ENCODE measurements at regions not wholly inside any gene's neighbourhood (a gene's known extent, or its start where the extent isn't known, plus 50 kb on each side); places are given as distances from the start of the nearest gene placed in this dataset.

- no peak for DNase-seq
Observed at GRCh38 chr9:36764364-36765076, 191.8 kb downstream of the MELK start.

DNA sequence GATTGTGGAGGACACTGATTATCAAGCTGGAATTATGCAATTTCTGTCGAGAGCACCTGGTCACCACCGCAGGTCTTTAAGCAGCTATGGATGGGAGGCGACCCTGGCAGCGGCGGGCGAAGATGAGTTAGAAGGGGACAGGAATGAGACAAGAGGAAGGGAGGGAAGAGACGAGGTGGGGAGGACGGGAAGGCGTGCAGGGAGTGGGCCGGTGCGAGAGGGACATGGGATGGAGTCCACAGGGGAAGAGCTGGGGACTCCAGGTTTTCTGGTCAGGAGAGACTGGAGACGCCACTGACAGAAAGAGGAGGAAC lies 192.3 kb downstream of the MELK start:
- no peak for DNase-seq

- DNase-seq = peak; percentile 83 to 91 (median 88)
Observed at GRCh38 chr9:36765468-36766341, 193.0 kb downstream of the MELK start.

- no peak for DNase-seq
Observed at GRCh38 chr9:36768677-36769076, 196.0 kb downstream of the MELK start.

DNA sequence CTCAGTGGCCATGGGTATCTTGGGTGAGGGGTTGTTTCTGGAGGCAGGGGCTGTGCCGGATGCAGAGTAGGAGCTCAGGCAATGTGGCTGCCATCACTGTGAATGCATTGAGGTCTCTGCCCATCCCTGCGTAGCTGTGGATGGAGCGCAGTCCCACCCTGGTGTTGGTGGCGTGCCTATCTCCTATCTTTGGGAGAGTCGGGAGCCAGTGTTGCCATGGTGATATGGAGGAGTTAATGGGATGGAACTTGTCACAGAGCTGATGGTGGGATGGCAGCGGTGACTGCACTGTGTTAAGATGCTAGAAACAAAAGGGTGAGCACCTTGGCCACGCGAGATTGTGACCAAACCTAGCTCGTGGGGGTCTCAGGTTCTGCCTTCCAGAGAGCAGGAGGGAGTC lies 197.3 kb downstream of the MELK start:
- DNase-seq = no peak

DNA sequence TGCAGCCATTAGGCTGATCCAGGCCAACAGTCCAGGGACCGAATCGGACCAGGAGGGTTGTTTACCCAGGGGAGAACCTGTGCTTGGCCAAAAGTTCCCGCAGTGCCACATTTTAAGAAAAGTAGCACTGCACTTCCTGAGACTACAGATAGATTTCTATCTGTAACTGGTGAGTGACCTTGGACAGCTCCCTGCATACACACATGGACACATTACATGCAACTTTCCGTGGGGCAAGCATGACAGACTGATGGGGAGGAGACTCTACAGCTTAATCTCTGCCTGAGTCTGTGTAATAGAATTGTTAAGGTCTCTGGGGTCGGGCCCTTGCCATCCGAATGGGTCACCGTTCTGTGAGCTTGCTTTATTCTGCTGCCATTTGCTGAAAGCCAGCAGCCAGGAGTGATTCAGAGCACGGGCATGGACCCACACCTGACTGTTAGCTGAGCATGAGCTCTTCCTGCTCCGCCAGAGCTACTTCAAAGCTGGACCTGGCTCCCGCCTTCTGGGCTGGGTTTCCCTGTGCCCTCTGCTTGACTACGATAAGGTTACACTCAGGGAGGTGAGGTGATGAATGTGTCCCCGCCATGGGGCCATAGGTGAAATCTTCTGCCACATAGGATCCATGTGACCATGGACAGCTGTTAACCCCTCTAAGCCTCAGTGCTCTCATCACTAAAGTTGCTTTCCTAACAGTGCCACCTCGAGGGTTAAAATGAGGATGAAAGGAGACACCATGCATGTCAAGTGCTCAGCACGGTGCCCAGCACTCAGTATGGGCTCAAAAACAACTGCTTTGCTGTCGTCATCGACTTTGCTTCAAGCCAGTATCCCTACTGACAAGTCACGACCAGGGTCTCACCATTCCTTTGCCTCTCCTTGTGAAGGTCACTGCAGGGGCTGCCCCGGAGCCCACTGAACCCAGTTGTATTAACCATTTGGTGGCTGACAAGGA lies 200.0 kb downstream of the MELK start:
- peak in 1 of 4 experiments; percentile 22 for DNase-seq

- DNase-seq = no peak
Observed at GRCh38 chr9:36778682-36779081, 206.0 kb downstream of the MELK start.

- no peak for DNase-seq
Observed at GRCh38 chr9:36779582-36779981, 206.9 kb downstream of the MELK start.

DNA sequence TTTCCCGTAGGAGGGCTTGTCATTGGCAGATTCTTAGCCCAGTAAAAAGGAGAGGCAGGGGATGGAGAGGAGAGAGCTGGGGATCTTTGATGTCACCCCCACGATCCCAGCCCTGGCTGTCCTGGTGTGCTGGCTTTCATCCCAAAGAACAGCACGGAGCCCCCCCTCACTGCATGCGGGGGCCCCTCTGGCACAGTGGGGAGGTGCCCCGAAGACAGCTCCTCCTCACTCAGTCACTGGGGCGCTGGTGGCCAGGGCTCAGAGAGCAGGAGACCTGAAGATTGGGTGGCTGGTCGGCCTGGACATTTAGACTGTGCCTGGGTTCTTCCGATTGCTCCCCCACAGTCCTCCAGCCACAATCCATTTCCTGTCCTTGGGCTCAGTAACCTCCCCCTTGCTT lies 207.5 kb downstream of the MELK start:
- DNase-seq = no peak

DNA sequence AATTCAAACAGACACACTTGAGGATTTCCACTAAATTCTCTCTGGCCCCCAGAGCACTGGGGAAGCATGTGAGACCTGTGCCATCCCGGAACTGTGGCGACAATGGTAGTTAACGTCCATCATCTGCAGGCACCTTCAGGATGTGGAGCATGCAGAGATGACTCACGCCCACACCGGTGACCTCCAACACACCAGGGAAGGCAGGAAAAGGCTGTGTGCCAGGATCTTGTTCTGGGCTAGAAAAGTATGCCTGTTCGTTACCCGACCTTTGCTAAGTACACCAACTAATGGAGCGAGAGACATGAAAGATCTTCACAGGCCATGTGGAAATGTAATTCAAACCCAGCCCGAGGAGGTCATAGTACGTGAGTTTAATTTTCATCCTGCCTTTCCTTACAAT lies 208.8 kb downstream of the MELK start:
- DNase-seq = no peak

Data from suppressor macrophage (primary cell).